HCT116 (cell line): ENCODE measurements at regions not wholly inside any gene's neighbourhood (a gene's known extent, or its start where the extent isn't known, plus 50 kb on each side); places are given as distances from the start of the nearest gene placed in this dataset.

ENCODE experiments used
- ATAC-seq: fragments of 200-7000 bp; cut with Tn5 transposase; 2 replicates; pipeline ENCODE4 v1.9.1; 2020; ENCODE audit warnings: mild to moderate bottlenecking, moderate library complexity
- BruUV-seq: library from RNA; stranded (reverse); fragments of 400-500 nt; replicated peaks from 2 replicates; lab custom pipeline; 2021; lab: Mats Ljungman, UMichigan
- CTCF ChIA-PET: fragments of 300-600 bp; sonication (Branson Sonifier 250); formaldehyde crosslinking; loops from one replicate; lab custom pipeline; 2021; ENCODE audit warnings: antibody characterized with exemption; lab: Charles Lee
- POLR2A ChIA-PET: fragments of 300-600, 350-600 bp; sonication (Branson Sonifier 250); formaldehyde crosslinking; loops from one replicate; lab custom pipeline; 2021; ENCODE audit warnings: antibody characterized with exemption; lab: Charles Lee
- RAD21 ChIA-PET, 2 experiments: fragments of 300-600 bp; sonication (Branson Sonifier 250); formaldehyde crosslinking; loops; one replicate each; lab custom pipeline; 2023; ENCODE audit warnings: low total read pairs in 2 of 2; ENCODE audit not compliant: uncharacterized antibody in 2 of 2, unreplicated experiment in 2 of 2, low non-redundant PET in 1 of 2; lab: Charles Lee
- DNase-seq: peaks from one replicate; pipeline ENCODE4 v3.0.0-alpha.2; 2010; ENCODE audit warnings: low read depth, low spot score
- H2AFZ ChIP-seq: fragments of 200-600 bp; shearing (Covaris generic), sonication (generic); 2 replicates; pipeline ENCODE4 v1.6.1; 2017; ENCODE audit warnings: low read depth, mixed run types, mixed read lengths, antibody characterized with exemption, low read length; ENCODE audit not compliant: poor library complexity, severe bottlenecking
- H3K27ac ChIP-seq: 2 replicates; pipeline ENCODE4 v1.5.1; 2012; ENCODE audit warnings: low read depth, low read length
- H3K27me3 ChIP-seq: fragments of 200-600 bp; sonication (generic); 2 replicates; pipeline ENCODE4 v1.6.1; 2016; ENCODE audit warnings: mixed run types, low read length, mixed read lengths; ENCODE audit not compliant: insufficient read depth
- H3K36me3 ChIP-seq, 2 experiments: fragments of 200-500 bp in 1 of 2; fragments of 200-600 bp in 1 of 2; sonication (Bioruptor generic) in 1 of 2; sonication (generic) in 1 of 2; 2 replicates each; pipeline versions ENCODE4 v1.5.1 to v1.6.1; 2014 to 2016; ENCODE audit warnings: low read length in 2 of 2, inconsistent platforms in 1 of 2, mixed read lengths in 1 of 2, mixed run types in 1 of 2; ENCODE audit not compliant: insufficient read depth in 2 of 2, control insufficient read depth in 1 of 2
- H3K4me1 ChIP-seq, 2 experiments: fragments of 200-600 bp in 1 of 2; sonication (generic) in 1 of 2; 2 replicates each; pipeline versions ENCODE4 v1.5.1 to v1.6.1; 2012 to 2017; ENCODE audit warnings: low read length in 2 of 2, inconsistent platforms in 1 of 2, mild to moderate bottlenecking in 1 of 2, mixed read lengths in 1 of 2, mixed run types in 1 of 2, moderate library complexity in 1 of 2; ENCODE audit not compliant: insufficient read depth in 2 of 2, control insufficient read depth in 1 of 2
- H3K4me2 ChIP-seq: fragments of 200-600 bp; sonication (generic); 2 replicates; pipeline ENCODE4 v1.6.1; 2017; ENCODE audit warnings: mixed run types, low read length, mixed read lengths
- H3K4me3 ChIP-seq, 2 experiments: fragments of 200-600 bp in 1 of 2; sonication (generic) in 1 of 2; replicated peaks in 1 of 2; 2 replicates each; pipeline ENCODE4 v1.5.1; 2011 to 2016; ENCODE audit warnings: low read length in 2 of 2, control low read depth in 1 of 2, low read depth in 1 of 2, mild to moderate bottlenecking in 1 of 2, mixed read lengths in 1 of 2, mixed run types in 1 of 2
- H3K79me2 ChIP-seq: fragments of 200-600 bp; sonication (generic); 2 replicates; pipeline ENCODE4 v1.6.1; 2017; ENCODE audit warnings: mild to moderate bottlenecking, mixed run types, low read length, moderate library complexity, mixed read lengths; ENCODE audit not compliant: insufficient read depth
- H3K9ac ChIP-seq: fragments of 200-600 bp; sonication (generic); 2 replicates; pipeline ENCODE4 v1.6.1; 2016; ENCODE audit warnings: low read length, mixed read lengths
- H3K9me2 ChIP-seq: fragments of 200-600 bp; sonication (generic), shearing (Covaris generic); 2 replicates; pipeline ENCODE4 v1.6.1; 2017; ENCODE audit warnings: mixed run types, mild to moderate bottlenecking, moderate library complexity; ENCODE audit not compliant: insufficient read depth
- H3K9me3 ChIP-seq, 2 experiments: fragments of 200-500 bp in 1 of 2; fragments of 200-600 bp in 1 of 2; sonication (Bioruptor generic) in 1 of 2; sonication (generic) in 1 of 2; 2 replicates each; pipeline ENCODE4 v1.6.1; 2014 to 2017; ENCODE audit warnings: low read length in 2 of 2, mixed read lengths in 2 of 2, inconsistent platforms in 1 of 2, low read depth in 1 of 2, mild to moderate bottlenecking in 1 of 2, mixed run types in 1 of 2, moderate library complexity in 1 of 2; ENCODE audit not compliant: control insufficient read depth in 1 of 2, insufficient read depth in 1 of 2
- H4K20me1 ChIP-seq: fragments of 200-600 bp; sonication (generic), shearing (Covaris generic); 2 replicates; pipeline ENCODE4 v1.6.1; 2017; ENCODE audit warnings: mixed run types, mild to moderate bottlenecking, moderate library complexity; ENCODE audit not compliant: insufficient read depth
- ATF3 ChIP-seq: IDR thresholded peaks from 2 replicates; pipeline ENCODE4 v1.6.1; 2012
- CBX3 ChIP-seq: IDR thresholded peaks from 2 replicates; pipeline ENCODE4 v1.6.1; 2012; ENCODE audit warnings: low read depth
- ELF1 ChIP-seq: IDR thresholded peaks from 2 replicates; pipeline ENCODE4 v1.6.1; 2012; ENCODE audit warnings: low read depth, borderline replicate concordance
- EZH2 ChIP-seq: fragments of 200-600 bp; sonication (generic); IDR thresholded peaks from 2 replicates; pipeline ENCODE4 v1.6.1; 2017; ENCODE audit warnings: antibody characterized with exemption, mixed run types
- FOSL1 ChIP-seq: IDR thresholded peaks from 2 replicates; pipeline ENCODE4 v1.6.1; 2012; ENCODE audit warnings: low read depth
- JUND ChIP-seq: IDR thresholded peaks from 2 replicates; pipeline ENCODE4 v1.6.1; 2012
- POLR2A ChIP-seq: IDR thresholded peaks from 2 replicates; pipeline ENCODE4 v1.7.0; 2011; ENCODE audit warnings: borderline replicate concordance; ENCODE audit not compliant: insufficient read depth, insufficient read length; ENCODE audit errors: extremely low read depth
- POLR2AphosphoS5 ChIP-seq: IDR thresholded peaks from 2 replicates; pipeline ENCODE4 v1.6.1; 2011; ENCODE audit warnings: mild to moderate bottlenecking, low read depth, low read length, moderate library complexity
- REST ChIP-seq: IDR thresholded peaks from 2 replicates; pipeline ENCODE4 v1.6.1; 2012; ENCODE audit warnings: low read depth
- SIN3A ChIP-seq: IDR thresholded peaks from 2 replicates; pipeline ENCODE4 v1.6.1; 2012; ENCODE audit warnings: low read depth
- SRF ChIP-seq: IDR thresholded peaks from 2 replicates; pipeline ENCODE4 v1.6.1; 2012; ENCODE audit warnings: low read depth
- TCF7L2 ChIP-seq: IDR thresholded peaks from 2 replicates; pipeline ENCODE4 v1.7.0; 2011; ENCODE audit warnings: borderline replicate concordance, inconsistent platforms; ENCODE audit not compliant: insufficient read depth, insufficient read length; ENCODE audit errors: extremely low read depth
- YY1 ChIP-seq: IDR thresholded peaks from 2 replicates; pipeline ENCODE4 v1.6.1; 2011; ENCODE audit warnings: low read length, low read depth, moderate library complexity, mild to moderate bottlenecking; ENCODE audit not compliant: insufficient replicate concordance; ENCODE audit errors: extremely low read depth
- ZBTB33 ChIP-seq: IDR thresholded peaks from 2 replicates; pipeline ENCODE4 v1.6.1; 2011; ENCODE audit warnings: mild to moderate bottlenecking, low read length, moderate library complexity; ENCODE audit not compliant: insufficient replicate concordance; ENCODE audit errors: extremely low read depth
- ZFX ChIP-seq: fragments of 450-650 bp; IDR thresholded peaks from 2 replicates; pipeline ENCODE4 v1.6.1; 2017
- intact Hi-C: fragments of 100-400 bp; cut with micrococcal nuclease; formaldehyde crosslinking; loops from 2 replicates; pipeline ENCODE4 v1.10.0; 2022

- Histone ChIP-seq H3K4me1 (no peaks in the 10 kb centered on the region), H3K79me2 (no peaks in the 10 kb centered on the region), H3K9ac (no peak overlapping the region), H3K9me3 (no peaks in the 10 kb centered on the region), H4K20me1 (no peaks in the 10 kb centered on the region), H3K4me2 (no peak overlapping the region), H3K27me3 (no peaks in the 10 kb centered on the region), H2AFZ (peak overlapping the region; percentile 56), H3K9me2 (no peaks in the 10 kb centered on the region), H3K36me3 (no peaks in the 10 kb centered on the region), H3K27ac (no peak overlapping the region), H3K4me3 (no peak overlapping the region)
- BruUV-seq: no TSS peak
- TF ChIP-seq FOSL1 (no peak), ELF1 (no peak), POLR2A (no peak), TCF7L2 (no peak), YY1 (no peak), JUND (no peak), REST (no peak), ZFX (no peak), EZH2 (no peak), ATF3 (no peak), POLR2AphosphoS5 (no peak), SIN3A (no peak), SRF (no peak), CBX3 (no peak), ZBTB33 (no peak)
- intact Hi-C loops: no loop called here
- RAD21 ChIA-PET: no interaction called here
- DNase-seq: no peak
- POLR2A ChIA-PET: no interaction called here
- CTCF ChIA-PET: no interaction called here
- no peak for ATAC-seq
Measured at GRCh38 chr4:115883847-115884246, 770.4 kb upstream of the NDST4 start.
